Thyroid gland (tissue), 4 donors: ENCODE measurements at regions not wholly inside any gene's neighbourhood (a gene's known extent, or its start where the extent isn't known, plus 50 kb on each side); places are given as distances from the start of the nearest gene placed in this dataset.

Experiments used
- CTCF ChIP-seq, 6 experiments: fragments of 200-600 bp in 3 of 6; fragments of 450-650 bp in 3 of 6; sonication (generic) in 3 of 6; IDR thresholded peaks; one replicate each; pipeline ENCODE4 v1.5.1; 2016 to 2019; ENCODE audit warnings: antibody characterized with exemption in 6 of 6, mild to moderate bottlenecking in 2 of 6, inconsistent platforms in 1 of 6, moderate library complexity in 1 of 6
- POLR2A ChIP-seq, 2 donors: fragments of 450-650 bp; IDR thresholded peaks; one replicate each; pipeline ENCODE4 v1.6.1; 2017; ENCODE audit warnings: antibody characterized with exemption in 2 of 2, mild to moderate bottlenecking in 2 of 2, moderate library complexity in 1 of 2

- TF ChIP-seq CTCF (IDR thresholded peaks at IDR 0.05) (no peak), POLR2A (IDR thresholded peaks at IDR 0.05) (no peak)
These were observed 368.5 kb downstream of the PCDH7 start for GRCh38 chr4:31088600-31089230.
